ENCODE measurements at regions not wholly inside any gene's neighbourhood (a gene's known extent, or its start where the extent isn't known, plus 50 kb on each side); places are given as distances from the start of the nearest gene placed in this dataset.
"Not testable (repeated sequence)": the region's sequence is repeated elsewhere in the genome, so short reads cannot be mapped to it uniquely, and the experiment has no call there.

- not testable (repeated sequence) for TF ChIP-seq CTCF (conservative IDR thresholded peaks at IDR 0.05); ZFX (IDR thresholded peaks at IDR 0.05)
Measured at GRCh38 chr12:68547318-68547717, 63.4 kb upstream of the RAP1B start.

All from C4-2B (cell line).